Retinal pigment epithelial cell (primary cell): ENCODE measurements at regions not wholly inside any gene's neighbourhood (a gene's known extent, or its start where the extent isn't known, plus 50 kb on each side); places are given as distances from the start of the nearest gene placed in this dataset.
"Not testable (repeated sequence)": the region's sequence is repeated elsewhere in the genome, so short reads cannot be mapped to it uniquely, and the experiment has no call there.

Experiments used
- DNase-seq: peaks from one replicate; pipeline ENCODE4 v3.0.0-alpha.2; 2010; ENCODE audit warnings: low read depth
- H3K4me3 ChIP-seq: 2 replicates; pipeline ENCODE4 v1.5.1; 2011; ENCODE audit warnings: mild to moderate bottlenecking, low read length, control low read depth, moderate library complexity
- TF ChIP-seq, protein P1 (sequence below): conservative IDR thresholded peaks from 2 replicates; pipeline ENCODE4 v1.5.1; 2011; ENCODE audit warnings: low read depth, low read length, control low read depth, inconsistent platforms

- H3K4me3 ChIP-seq = no peak overlapping the region
- TF ChIP-seq, protein P1, sequence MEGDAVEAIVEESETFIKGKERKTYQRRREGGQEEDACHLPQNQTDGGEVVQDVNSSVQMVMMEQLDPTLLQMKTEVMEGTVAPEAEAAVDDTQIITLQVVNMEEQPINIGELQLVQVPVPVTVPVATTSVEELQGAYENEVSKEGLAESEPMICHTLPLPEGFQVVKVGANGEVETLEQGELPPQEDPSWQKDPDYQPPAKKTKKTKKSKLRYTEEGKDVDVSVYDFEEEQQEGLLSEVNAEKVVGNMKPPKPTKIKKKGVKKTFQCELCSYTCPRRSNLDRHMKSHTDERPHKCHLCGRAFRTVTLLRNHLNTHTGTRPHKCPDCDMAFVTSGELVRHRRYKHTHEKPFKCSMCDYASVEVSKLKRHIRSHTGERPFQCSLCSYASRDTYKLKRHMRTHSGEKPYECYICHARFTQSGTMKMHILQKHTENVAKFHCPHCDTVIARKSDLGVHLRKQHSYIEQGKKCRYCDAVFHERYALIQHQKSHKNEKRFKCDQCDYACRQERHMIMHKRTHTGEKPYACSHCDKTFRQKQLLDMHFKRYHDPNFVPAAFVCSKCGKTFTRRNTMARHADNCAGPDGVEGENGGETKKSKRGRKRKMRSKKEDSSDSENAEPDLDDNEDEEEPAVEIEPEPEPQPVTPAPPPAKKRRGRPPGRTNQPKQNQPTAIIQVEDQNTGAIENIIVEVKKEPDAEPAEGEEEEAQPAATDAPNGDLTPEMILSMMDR = no peak
- no peak for DNase-seq
These were observed 248.4 kb upstream of the MEIS1 start for GRCh38 chr2:66186537-66186936.

DNA sequence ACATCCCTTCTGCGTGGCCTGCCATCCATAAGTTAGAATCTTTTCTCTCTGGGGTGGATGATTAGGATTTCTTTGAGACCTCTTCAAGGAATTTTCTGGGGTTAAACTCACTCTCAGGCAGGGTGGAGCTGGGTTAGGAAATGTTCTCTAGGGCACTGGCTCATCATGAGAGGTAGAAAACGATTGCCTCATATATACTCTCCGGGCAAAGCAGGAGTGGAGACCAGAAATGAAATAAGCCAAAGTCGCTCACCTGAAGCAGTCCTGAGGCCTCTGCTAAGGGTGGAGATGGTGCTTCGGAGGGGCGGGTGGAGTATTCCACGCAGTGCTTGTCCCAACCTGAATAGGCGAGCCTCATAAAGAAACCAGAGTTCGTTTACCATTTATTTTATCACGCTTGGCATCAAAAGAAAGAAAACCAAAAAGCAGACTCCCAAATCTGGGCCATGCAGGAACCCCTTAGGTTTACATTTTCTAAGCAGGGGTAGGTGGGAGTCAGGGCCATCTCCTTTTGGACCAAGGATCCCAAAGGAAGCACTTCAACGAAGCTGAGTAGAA, 249.3 kb upstream of the MEIS1 start:
- DNase-seq = no peak
- H3K4me3 ChIP-seq = no peak overlapping the region
- TF ChIP-seq, protein P1 = no peak

DNA sequence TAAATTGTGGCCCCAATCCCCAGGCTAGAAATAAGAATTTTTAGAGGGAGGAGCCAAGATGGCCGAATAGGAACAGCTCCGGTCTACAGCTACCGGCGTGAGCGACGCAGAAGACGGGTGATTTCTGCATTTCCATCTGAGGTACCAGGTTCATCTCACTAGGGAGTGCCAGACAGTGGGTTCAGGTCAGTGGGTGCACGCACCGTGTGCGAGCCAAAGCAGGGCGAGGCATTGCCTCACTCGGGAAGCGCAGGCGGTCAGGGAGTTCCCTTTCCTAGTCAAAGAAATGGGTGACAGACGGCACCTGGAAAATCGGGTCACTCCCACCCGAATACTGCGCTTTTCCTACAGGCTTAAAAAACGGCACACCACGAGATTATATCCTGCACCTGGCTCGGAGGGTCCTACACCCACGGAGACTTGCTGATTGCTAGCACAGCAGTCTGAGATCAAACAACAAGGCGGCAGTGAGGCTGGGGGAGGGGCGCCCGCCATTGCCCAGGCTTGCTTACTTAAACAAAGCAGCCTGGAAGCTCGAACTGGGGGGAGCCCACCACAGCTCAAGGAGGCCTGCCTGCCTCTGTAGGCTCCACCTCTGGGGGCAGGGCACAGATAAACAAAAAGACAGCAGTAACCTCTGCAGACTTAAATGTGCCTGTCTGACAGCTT, 257.7 kb upstream of the MEIS1 start:
- H3K4me3 ChIP-seq, DNase-seq: not testable (repeated sequence)

DNA sequence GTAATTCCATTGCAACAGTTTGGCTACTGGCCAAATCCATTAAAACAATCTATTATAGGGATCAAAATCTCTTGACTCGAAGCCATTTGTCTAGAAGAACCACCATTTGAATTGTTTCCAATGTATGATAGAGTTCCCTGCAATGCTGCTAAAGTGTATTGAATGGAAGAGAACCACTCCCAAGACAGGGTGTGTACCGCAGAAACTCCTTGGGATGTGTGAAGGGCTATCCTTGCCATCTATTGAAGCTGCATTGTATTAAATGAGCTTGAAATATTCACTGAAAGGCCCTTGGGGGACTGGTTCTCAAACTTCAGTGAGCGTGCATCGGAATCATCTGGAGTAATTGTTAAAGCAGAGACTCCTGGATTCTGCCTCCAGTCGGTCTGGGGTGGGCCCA, 260.4 kb upstream of the MEIS1 start:
- DNase-seq = no peak
- H3K4me3 ChIP-seq = no peak overlapping the region
- TF ChIP-seq, protein P1 = no peak

- TF ChIP-seq, protein P1 = no peak
- no peak for DNase-seq
- H3K4me3 ChIP-seq = no peak overlapping the region
These were observed 261.3 kb upstream of the MEIS1 start for GRCh38 chr2:66173645-66174044.

DNA sequence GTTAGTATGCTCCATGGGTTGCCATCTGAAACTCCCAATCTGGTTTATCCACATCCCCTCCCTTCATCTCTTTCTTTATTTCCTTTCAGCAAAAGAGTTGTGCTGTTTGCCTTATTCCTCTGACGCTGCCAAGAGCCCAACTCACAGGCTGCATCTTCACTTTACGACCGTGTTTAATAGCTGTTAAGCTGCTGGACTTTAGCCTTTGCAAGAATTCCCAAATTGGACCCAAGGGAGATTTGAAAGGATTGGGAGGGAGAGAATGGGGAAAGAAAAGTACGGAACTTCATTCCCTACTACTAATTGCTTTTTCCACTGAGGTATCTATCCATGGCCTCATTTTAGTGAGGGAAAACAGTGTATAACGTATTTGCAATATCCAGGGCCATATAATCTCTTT, 263.4 kb upstream of the MEIS1 start:
- H3K4me3 ChIP-seq = no peak overlapping the region
- TF ChIP-seq, protein P1 = no peak
- no peak for DNase-seq

GRCh38 chr2:66170744-66171330, 264.1 kb upstream of the MEIS1 start:
- H3K4me3 ChIP-seq = no peak overlapping the region
- DNase-seq = no peak
- TF ChIP-seq, protein P1 = no peak
